ENCODE measurements at regions not wholly inside any gene's neighbourhood (a gene's known extent, or its start where the extent isn't known, plus 50 kb on each side); places are given as distances from the start of the nearest gene placed in this dataset.
A peak's percentile ranks its signal among the peaks of the same experiment; 100 is the strongest.

- Histone ChIP-seq H3K27ac (no peak overlapping the region), H3K27me3 (no peaks in the 10 kb centered on the region), H3K9me3 (no peaks in the 10 kb centered on the region), H3K4me3 (no peak overlapping the region), H3K4me1 (no peaks in the 10 kb centered on the region), H3K36me3 (ENCODE audit: low read depth, missing control alignments) (no peaks in the 10 kb centered on the region)
- WGBS, 2 donors = 66 to 92% methylated on average over 5 of the region's 5 CpGs
- intact Hi-C loops (cut with DNase I; ENCODE audit: low total_unique reads) = no loop called here
- TF ChIP-seq POLR2A (IDR thresholded peaks at IDR 0.05) (no peak), CTCF (IDR thresholded peaks at IDR 0.05) (no peak)
- DNase-seq = no peak
Observed at GRCh38 chr11:116384407-116384806, 388.4 kb downstream of the BUD13 start.

- intact Hi-C loops (cut with DNase I; ENCODE audit: low total_unique reads) = no loop called here
- 25% methylated on average over 7 of the region's 7 CpGs for WGBS, 2 donors
- TF ChIP-seq POLR2A (IDR thresholded peaks at IDR 0.05) (no peak), CTCF (IDR thresholded peaks at IDR 0.05) (no peak)
- no peak overlapping the region for H3K27ac ChIP-seq
- no peaks in the 10 kb centered on the region for H3K36me3 ChIP-seq (ENCODE audit: low read depth, missing control alignments)
- H3K9me3 ChIP-seq = no peaks in the 10 kb centered on the region
- no peaks in the 10 kb centered on the region for H3K4me1 ChIP-seq
- H3K27me3 ChIP-seq = no peaks in the 10 kb centered on the region
- DNase-seq = peak; percentile 64
- no peak overlapping the region for H3K4me3 ChIP-seq
Observed at GRCh38 chr11:116379185-116379828, 393.5 kb downstream of the BUD13 start.

- Histone ChIP-seq H3K27ac (no peak overlapping the region), H3K27me3 (no peaks in the 10 kb centered on the region), H3K4me3 (no peak overlapping the region), H3K9me3 (no peaks in the 10 kb centered on the region), H3K36me3 (ENCODE audit: low read depth, missing control alignments) (no peaks in the 10 kb centered on the region), H3K4me1 (no peaks in the 10 kb centered on the region)
- intact Hi-C loops (cut with DNase I; ENCODE audit: low total_unique reads) = no loop called here
- 43 to 72% methylated on average over 1 of the region's 1 CpG for WGBS, 2 donors
- DNase-seq = no peak
- TF ChIP-seq CTCF (IDR thresholded peaks at IDR 0.05) (no peak), POLR2A (IDR thresholded peaks at IDR 0.05) (no peak)
Observed at GRCh38 chr11:116376547-116376946, 396.2 kb downstream of the BUD13 start.

GRCh38 chr11:116376054-116376453 is 396.7 kb downstream of the BUD13 start:
- DNase-seq = no peak
- no peaks in the 10 kb centered on the region for H3K9me3 ChIP-seq
- intact Hi-C loops (cut with DNase I; ENCODE audit: low total_unique reads) = no loop called here
- 94 to 100% methylated on average over 1 of the region's 1 CpG for WGBS, 2 donors
- H3K4me3 ChIP-seq = no peak overlapping the region
- TF ChIP-seq CTCF (IDR thresholded peaks at IDR 0.05) (no peak), POLR2A (IDR thresholded peaks at IDR 0.05) (no peak)
- no peak overlapping the region for H3K27ac ChIP-seq
- H3K4me1 ChIP-seq = no peaks in the 10 kb centered on the region
- H3K27me3 ChIP-seq = no peaks in the 10 kb centered on the region
- H3K36me3 ChIP-seq (ENCODE audit: low read depth, missing control alignments) = no peaks in the 10 kb centered on the region

GRCh38 chr11:116375221-116375620 is 397.6 kb downstream of the BUD13 start:
- H3K27ac ChIP-seq = no peak overlapping the region
- H3K9me3 ChIP-seq = no peaks in the 10 kb centered on the region
- intact Hi-C loops (cut with DNase I; ENCODE audit: low total_unique reads) = no loop called here
- no peaks in the 10 kb centered on the region for H3K36me3 ChIP-seq (ENCODE audit: low read depth, missing control alignments)
- no peak for TF ChIP-seq CTCF (IDR thresholded peaks at IDR 0.05)
- no peak for TF ChIP-seq POLR2A (IDR thresholded peaks at IDR 0.05)
- no peak overlapping the region for H3K4me3 ChIP-seq
- H3K27me3 ChIP-seq = no peaks in the 10 kb centered on the region
- DNase-seq = no peak
- 93 to 100% methylated on average over 1 of the region's 1 CpG for WGBS, 2 donors
- no peaks in the 10 kb centered on the region for H3K4me1 ChIP-seq
